Activated T-cell treated with anti-CD3 and anti-CD28 coated beads, Interleukin-2, amount 50 U/mL, for 4 hours (primary cell): ENCODE measurements at regions not wholly inside any gene's neighbourhood (a gene's known extent, or its start where the extent isn't known, plus 50 kb on each side); places are given as distances from the start of the nearest gene placed in this dataset.

Source experiments
- ATAC-seq, 2 donors: fragments of 200-7000 bp; cut with Tn5 transposase; one replicate each; pipeline ENCODE4 v1.10.0; 2021
- DNase-seq: peaks from one replicate; pipeline ENCODE4 v3.0.0-alpha.2; 2020
- H3K27me3 Mint-ChIP-seq: one replicate; pipeline ENCODE4 v1.8.0; 2021; ENCODE audit warnings: low read depth, mixed read lengths
- H3K36me3 Mint-ChIP-seq: one replicate; pipeline ENCODE4 v1.8.0; 2022; ENCODE audit warnings: mixed read lengths; ENCODE audit not compliant: insufficient read depth
- H3K4me1 Mint-ChIP-seq: one replicate; pipeline ENCODE4 v1.8.0; 2021; ENCODE audit warnings: low read depth, mixed read lengths
- H3K4me3 Mint-ChIP-seq: one replicate; pipeline ENCODE4 v1.8.0; 2021; ENCODE audit warnings: mild to moderate bottlenecking, moderate library complexity, mixed read lengths
- H3K9me3 Mint-ChIP-seq: one replicate; pipeline ENCODE4 v1.8.0; 2021; ENCODE audit warnings: mixed read lengths

DNA sequence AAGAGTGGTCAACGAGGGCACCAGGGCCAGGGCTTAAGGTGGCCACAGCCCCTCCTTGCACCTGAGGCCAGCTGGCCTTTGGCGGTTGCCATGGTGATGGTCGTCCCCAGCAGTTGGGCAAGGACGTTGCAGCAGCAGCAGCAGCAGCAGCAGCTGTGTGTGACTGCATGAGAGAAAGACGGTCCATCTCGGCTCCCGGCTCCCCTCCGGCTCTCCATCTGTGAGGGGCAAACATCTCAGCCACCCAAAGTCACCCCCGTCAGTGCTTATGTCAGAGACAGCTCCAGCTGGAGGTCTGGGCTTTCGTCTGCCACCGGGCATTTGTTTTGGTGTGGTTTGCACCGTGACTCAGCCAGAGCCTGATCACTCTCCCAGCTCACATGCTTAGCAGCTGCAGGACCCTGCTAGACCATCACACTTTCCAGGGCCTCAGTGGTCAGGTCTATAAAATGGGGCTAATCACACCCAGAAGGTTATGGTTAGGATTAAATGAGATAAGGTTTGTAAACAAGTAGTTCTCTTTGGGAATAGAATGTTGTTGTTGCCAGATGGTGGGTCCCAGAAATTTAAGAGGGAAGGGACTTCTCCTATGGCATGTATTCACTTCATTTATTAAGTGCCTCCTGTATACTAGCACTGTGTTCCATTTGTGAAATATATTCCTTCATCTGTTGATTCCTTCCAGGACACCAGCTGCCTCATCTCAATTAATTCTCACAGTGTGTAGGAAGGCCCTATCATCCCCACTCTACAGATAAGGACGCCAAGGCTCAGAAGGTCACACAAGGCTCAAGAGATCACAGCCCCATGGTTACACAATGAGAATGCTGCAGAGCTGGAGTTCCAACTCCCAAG lies 212.6 kb upstream of the LHX5 start:
- H3K27me3 Mint-ChIP-seq, result peaks cover 11% of the 10 kb centered on the region
- peaks cover 5% of the 10 kb centered on the region for H3K9me3 Mint-ChIP-seq
- ATAC-seq, result no peak
- no peaks in the 10 kb centered on the region for H3K4me1 Mint-ChIP-seq
- H3K36me3 Mint-ChIP-seq, result no peaks in the 10 kb centered on the region
- H3K4me3 Mint-ChIP-seq, result no peak overlapping the region
- DNase-seq, result no peak

DNA sequence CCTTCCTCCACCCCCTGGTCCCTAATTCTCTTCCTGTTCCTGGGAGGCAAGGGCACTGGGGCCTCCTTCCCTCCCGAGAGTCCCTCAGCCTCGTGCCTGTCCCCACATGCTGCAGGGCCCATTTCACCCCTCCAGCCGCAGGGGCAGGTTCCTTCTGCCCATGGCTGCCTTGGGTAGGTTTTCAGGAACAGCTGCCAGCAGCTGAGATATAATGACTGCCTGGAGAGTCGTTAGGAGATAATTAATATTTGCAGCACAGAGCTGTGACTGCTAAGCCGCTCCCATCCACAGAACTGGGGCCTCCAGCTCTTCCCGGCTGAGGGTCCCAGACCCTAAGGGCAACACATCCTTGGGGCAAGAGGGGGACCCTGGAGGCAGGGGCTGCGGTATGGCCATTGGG lies 211.9 kb upstream of the LHX5 start:
- Mint-ChIP-seq H3K27me3 (peaks cover 12% of the 10 kb centered on the region), H3K4me1 (no peaks in the 10 kb centered on the region)
- ATAC-seq, result no peak

DNA sequence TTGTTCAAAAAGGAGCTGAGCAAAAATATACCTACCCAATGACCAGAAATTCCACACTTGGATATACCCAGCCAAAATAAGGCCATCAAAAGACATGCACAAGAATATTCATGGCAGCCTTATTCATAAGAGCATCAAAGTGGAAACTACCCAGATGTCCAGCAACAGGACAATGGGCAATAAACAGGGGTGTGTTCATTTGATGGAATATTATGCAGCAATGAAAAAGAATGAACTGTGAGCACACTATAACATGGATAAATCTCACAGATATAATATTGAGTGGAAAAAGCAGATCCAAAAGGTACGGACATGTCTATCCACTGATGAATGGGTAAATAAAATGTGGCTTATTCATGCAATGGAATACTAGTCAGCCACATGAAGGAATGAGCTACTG lies 209.2 kb upstream of the LHX5 start:
- ATAC-seq (no peak), DNase-seq (no peak)
- Mint-ChIP-seq H3K9me3 (peaks cover 5% of the 10 kb centered on the region), H3K36me3 (no peaks in the 10 kb centered on the region), H3K4me1 (no peaks in the 10 kb centered on the region), H3K27me3 (peaks cover 21% of the 10 kb centered on the region), H3K4me3 (no peak overlapping the region)

More for the DNA sequence above, 211.9 kb upstream of the LHX5 start:
- Mint-ChIP-seq H3K9me3 (peaks cover 5% of the 10 kb centered on the region), H3K4me3 (no peak overlapping the region), H3K36me3 (no peaks in the 10 kb centered on the region)
- DNase-seq, result no peak

DNA sequence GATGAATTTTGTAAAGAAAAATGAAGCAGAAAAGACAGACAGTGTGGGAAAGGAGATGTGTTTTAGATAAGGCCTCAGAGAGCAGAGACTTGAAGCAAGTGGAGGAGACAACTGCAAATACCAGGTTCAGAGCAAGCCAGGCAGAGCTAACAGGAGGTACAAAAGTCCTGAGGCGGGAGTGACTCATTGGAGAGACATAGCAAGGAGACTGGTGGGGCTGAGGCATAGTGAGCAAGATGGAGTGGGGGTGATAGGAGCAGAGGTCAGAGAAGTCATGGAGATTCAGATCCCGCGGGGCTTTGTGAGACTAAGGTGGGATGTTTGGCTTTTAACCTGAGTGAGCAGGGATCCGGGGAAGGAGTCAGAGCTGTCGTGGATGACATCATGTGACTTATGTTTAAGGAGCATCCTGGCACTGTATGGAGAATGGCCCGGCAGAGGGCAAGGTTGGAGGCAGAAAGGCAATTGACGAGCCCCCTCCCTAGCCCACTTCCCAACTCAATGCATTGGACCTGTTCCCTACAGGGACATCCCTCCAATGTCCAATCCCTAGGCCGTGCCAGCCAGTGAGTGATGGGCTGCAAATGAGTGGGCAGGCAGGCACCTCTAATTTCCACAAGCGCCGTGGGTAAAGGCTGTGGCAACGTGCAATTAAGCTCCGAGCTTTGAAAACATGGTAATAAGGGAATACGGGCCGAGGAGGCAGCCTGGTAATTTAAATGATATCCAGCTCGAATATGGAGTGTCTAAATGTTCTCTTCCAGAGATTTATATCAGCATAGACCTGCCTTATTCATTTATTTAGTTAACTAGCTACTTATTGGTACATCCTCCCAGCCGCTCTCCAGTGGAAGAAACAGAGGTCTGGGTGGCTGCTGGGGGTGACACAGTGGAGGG lies 206.8 kb upstream of the LHX5 start:
- ATAC-seq, result no peak
- Mint-ChIP-seq H3K27me3 (peaks cover 18% of the 10 kb centered on the region), H3K36me3 (no peaks in the 10 kb centered on the region), H3K4me1 (no peaks in the 10 kb centered on the region), H3K4me3 (no peak overlapping the region), H3K9me3 (peaks cover 5% of the 10 kb centered on the region)
- DNase-seq, result no peak

DNA sequence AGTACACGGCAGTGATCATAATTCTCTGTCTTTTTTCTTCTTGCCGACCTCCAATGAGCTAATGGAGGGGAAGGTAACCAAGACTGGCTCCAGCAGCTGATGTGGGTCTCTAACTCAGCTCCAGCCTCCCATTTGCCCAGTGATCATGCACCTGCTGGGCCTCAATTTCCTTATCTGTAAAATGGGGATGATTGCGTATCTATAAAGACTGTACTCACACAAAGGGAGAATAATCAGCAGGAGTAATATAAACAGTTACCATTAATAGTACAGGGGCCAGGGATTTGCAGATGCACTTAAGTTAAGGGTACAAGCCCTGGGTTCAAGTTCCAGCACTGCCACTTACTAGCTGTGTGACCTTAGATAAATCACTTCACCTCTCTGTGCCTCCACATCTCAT lies 204.9 kb upstream of the LHX5 start:
- H3K27me3 Mint-ChIP-seq, result peaks cover 24% of the 10 kb centered on the region
- DNase-seq, result no peak
- H3K9me3 Mint-ChIP-seq, result peaks cover 5% of the 10 kb centered on the region
- no peak overlapping the region for H3K4me3 Mint-ChIP-seq
- ATAC-seq, result no peak
- H3K36me3 Mint-ChIP-seq, result no peaks in the 10 kb centered on the region
- H3K4me1 Mint-ChIP-seq, result no peaks in the 10 kb centered on the region

DNA sequence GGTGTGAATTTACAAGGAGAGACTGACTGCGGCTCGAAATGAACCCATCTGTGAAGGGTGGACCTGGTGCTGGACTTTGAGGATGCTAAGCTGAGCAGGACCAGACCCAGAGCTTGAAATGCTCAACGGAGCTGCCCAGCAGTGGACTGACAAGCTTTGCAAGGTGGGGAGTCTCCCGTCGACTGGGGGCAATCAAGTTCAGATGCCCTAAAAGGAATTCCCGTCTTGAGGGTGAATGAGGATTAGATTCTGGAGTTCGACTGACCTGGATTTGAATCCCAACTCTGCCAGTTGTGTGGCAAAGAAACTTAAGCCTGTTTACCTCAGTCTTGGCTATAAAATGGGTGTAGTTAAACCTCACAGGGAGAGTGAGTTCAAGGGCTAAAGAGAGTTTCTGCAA lies 204.4 kb upstream of the LHX5 start:
- H3K4me3 Mint-ChIP-seq, result no peak overlapping the region
- no peaks in the 10 kb centered on the region for H3K4me1 Mint-ChIP-seq
- peaks cover 27% of the 10 kb centered on the region for H3K27me3 Mint-ChIP-seq
- no peak for DNase-seq
- H3K9me3 Mint-ChIP-seq, result peaks cover 2% of the 10 kb centered on the region
- no peak for ATAC-seq
- H3K36me3 Mint-ChIP-seq, result no peaks in the 10 kb centered on the region

DNA sequence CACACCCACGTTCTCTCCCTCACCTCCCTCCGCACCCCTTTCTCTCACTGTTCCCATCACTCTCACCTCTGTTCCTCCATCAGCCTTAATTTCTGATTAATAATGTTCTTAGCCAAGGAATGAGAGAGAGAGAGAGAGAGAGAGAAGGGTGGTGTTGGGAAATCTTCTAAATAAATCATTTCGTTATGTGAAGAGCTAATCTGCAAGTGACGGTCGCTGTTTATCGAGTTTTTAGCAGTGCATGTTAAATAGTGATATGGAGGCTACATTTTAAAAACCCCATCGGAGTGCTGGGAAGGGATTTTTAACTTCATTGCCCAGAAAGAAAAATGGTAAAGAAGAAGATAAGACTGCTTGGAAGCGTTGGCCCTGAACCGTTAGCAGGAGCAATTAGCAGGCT lies 203.3 kb upstream of the LHX5 start:
- H3K27me3 Mint-ChIP-seq, result peaks cover 38% of the 10 kb centered on the region
- no peaks in the 10 kb centered on the region for H3K36me3 Mint-ChIP-seq
- ATAC-seq, result no peak
- no peak overlapping the region for H3K4me3 Mint-ChIP-seq
- DNase-seq, result no peak
- no peaks in the 10 kb centered on the region for H3K9me3 Mint-ChIP-seq
- no peaks in the 10 kb centered on the region for H3K4me1 Mint-ChIP-seq

DNA sequence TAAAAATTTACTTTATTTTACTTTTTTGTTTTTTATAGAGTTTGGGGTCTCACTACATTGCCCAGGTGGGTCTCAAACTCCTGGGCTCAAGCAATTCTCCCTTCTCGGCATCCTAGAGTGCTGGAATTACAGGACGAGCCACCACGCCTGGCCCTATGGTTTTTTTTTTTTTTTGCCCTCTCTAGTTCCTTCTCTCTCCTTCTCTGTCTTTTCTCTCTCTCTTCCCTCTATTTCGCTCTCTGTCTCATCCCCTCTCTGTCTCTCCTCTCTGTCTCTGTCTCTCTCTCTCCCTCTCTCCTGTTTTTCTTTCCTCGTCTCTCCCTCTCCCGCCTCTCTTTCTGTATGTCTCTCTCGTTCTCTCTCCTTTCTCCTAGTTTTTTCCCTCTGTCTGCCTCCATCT lies 202.6 kb upstream of the LHX5 start:
- Mint-ChIP-seq H3K36me3 (no peaks in the 10 kb centered on the region), H3K4me3 (no peak overlapping the region), H3K4me1 (no peaks in the 10 kb centered on the region), H3K27me3 (peaks cover 41% of the 10 kb centered on the region), H3K9me3 (no peaks in the 10 kb centered on the region)
- no peak for ATAC-seq
- DNase-seq, result no peak

DNA sequence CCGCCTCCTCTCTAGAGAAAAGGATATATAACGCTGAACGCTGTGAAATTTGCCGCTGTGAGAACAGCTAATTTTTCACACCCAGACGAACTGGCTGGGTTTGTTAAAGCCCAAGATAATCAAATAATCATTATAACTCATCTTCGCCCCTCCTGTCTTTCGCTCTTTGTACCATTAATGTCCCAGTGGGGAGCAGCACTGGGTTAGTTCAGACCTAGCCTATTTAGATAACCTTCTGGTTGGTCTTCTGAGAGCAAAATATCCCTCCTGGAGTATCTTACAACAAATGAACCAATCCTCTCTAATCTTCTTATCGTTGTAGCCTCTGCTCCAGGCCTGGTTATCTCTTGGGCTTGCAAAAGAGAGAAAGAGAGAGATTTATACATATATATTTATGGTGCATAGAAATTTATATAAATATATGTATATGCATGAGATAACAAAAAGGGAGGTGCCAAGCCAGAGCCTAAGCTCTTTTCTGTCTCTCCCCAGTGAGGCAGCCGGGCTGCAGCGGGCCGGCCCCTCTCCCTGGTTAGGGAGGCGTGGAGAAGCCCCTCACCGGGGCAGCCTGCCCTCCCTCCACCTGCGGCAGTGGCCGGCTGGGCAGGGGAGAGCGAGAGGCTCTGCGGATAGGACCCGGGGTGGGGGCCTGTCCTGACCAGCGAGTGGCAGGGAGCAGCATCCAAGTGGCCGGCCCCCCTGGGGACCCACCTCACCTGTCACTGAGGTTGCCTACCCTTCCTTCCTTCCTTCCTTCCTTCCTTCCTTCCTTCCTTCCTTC lies 202.0 kb upstream of the LHX5 start:
- Mint-ChIP-seq H3K4me3 (no peak overlapping the region), H3K4me1 (no peaks in the 10 kb centered on the region), H3K27me3 (peaks cover 44% of the 10 kb centered on the region), H3K36me3 (no peaks in the 10 kb centered on the region), H3K9me3 (no peaks in the 10 kb centered on the region)
- no peak for ATAC-seq
- DNase-seq, result no peak

DNA sequence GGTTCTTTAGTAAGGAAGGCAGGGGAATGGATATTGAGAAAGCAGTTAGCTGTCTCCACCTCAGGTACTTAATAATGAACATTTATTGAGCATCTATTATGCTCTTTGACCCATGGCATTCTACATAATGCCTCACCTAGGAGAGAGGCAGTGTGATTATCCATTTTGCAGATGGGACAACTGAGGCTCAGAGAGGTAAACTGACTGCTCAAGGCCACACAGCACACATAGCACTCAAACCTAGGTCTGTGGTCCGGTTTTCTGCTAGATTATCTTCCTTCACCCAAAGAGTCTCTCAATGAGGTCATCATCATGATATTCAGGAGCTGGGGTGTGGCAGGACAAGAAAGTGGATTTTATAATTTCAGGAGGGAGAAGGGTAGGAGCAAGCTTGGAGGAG lies 199.1 kb upstream of the LHX5 start:
- DNase-seq (no peak), ATAC-seq (no peak)
- Mint-ChIP-seq H3K9me3 (no peaks in the 10 kb centered on the region), H3K4me1 (no peaks in the 10 kb centered on the region), H3K4me3 (no peak overlapping the region), H3K36me3 (no peaks in the 10 kb centered on the region), H3K27me3 (peaks cover 42% of the 10 kb centered on the region)

DNA sequence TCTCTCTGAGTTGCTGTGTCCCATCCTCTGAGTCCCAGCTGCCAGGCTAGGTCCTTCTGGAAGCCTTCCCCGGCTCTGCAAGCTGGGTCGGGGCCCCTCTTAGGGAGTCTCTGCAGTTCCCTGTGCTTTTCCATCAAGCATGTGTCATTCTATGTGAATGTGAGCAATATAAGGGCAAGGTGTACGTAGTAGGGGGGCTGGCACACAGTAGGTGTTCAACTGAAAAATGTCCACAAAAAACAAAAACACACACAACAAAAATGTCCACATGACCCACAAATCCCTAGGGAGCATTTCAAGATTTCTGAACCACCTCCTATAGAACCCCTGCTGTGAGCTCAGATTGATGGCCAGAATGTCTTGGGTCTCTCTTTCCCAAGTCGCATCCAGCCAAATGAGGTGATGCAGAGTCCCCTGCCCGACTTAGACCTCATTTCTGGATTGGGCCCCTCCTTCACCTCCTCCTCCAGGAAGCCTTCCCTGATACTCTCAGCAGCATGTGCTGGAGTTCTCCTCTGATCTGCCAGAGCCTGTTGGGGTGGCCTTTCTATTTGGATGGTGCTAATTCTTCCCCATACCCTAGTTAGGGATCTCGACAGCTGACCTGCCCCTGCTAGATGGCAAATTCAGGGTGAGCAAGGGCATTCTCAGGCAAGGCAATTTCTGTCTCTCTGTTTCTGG lies 196.1 kb upstream of the LHX5 start:
- DNase-seq (no peak), ATAC-seq (no peak)
- Mint-ChIP-seq H3K4me1 (no peaks in the 10 kb centered on the region), H3K27me3 (peaks cover 45% of the 10 kb centered on the region), H3K36me3 (no peaks in the 10 kb centered on the region), H3K9me3 (no peaks in the 10 kb centered on the region), H3K4me3 (no peak overlapping the region)

DNA sequence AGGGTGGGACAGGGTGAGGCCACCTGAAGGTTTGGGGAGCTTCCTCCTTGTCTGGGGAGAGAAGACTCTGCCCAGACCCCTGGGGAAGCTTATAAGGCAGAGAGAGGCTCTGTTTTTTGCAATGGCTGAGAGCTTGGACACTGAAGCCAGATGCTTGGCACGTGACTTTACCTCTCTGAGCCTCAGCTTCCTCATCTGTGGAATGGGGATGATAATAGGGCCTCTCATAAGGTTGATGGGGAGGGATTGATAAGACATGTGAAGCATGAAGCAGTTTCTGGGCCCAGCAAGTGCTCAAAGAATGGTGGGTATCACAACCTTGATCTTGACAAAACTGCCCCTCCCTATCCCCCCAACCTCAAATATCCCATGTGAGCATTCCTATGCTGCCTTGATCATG lies 195.4 kb upstream of the LHX5 start:
- H3K9me3 Mint-ChIP-seq, result no peaks in the 10 kb centered on the region
- H3K27me3 Mint-ChIP-seq, result peaks cover 45% of the 10 kb centered on the region
- DNase-seq (no peak), ATAC-seq (no peak)
- H3K4me1 Mint-ChIP-seq, result no peaks in the 10 kb centered on the region
- H3K36me3 Mint-ChIP-seq, result no peaks in the 10 kb centered on the region
- no peak overlapping the region for H3K4me3 Mint-ChIP-seq

DNA sequence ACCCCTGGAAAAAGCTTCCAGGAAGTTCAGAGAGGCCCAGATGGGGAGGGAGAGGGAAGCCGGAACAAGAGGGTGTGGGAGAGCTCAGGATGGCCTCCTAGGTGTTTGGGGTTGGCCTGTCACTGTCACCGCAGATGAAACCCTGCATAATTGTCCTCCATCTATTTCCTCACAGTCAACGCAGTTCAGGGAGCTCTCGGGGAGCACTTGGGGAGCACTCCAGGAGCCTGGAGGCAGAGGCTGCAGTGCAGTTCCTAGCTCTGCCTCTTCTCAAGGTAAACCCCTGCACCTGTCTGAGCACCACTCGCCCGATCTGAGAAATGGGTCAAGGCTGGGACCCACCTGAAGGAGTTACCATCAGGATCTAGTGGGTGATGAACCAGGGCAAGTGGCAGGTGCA lies 194.6 kb upstream of the LHX5 start:
- Mint-ChIP-seq H3K4me3 (no peak overlapping the region), H3K4me1 (no peaks in the 10 kb centered on the region), H3K9me3 (no peaks in the 10 kb centered on the region), H3K27me3 (peaks cover 39% of the 10 kb centered on the region), H3K36me3 (no peaks in the 10 kb centered on the region)
- ATAC-seq, result no peak
- no peak for DNase-seq

DNA sequence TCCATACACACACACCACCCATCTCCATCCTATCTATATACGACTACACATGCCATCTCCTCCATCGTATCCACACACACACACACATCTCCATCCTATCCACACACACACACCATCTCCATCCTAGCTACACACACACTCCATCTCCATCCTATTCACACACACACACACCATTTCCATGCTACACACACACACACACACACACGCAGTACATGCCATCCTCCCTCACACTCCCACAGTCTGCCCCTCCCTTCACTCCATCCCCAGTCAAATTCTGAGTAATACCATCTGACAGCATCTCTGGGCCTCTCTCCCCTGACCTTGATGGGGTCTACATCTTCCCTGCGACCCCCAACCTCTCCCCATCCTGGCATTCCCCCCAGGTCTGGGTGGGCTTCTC lies 193.8 kb upstream of the LHX5 start:
- H3K9me3 Mint-ChIP-seq, result no peaks in the 10 kb centered on the region
- H3K36me3 Mint-ChIP-seq, result no peaks in the 10 kb centered on the region
- no peak for DNase-seq
- peaks cover 32% of the 10 kb centered on the region for H3K27me3 Mint-ChIP-seq
- ATAC-seq, result no peak
- no peak overlapping the region for H3K4me3 Mint-ChIP-seq
- H3K4me1 Mint-ChIP-seq, result no peaks in the 10 kb centered on the region
